RWPE1 (cell line): ENCODE measurements at regions not wholly inside any gene's neighbourhood (a gene's known extent, or its start where the extent isn't known, plus 50 kb on each side); places are given as distances from the start of the nearest gene placed in this dataset.
"Not testable (repeated sequence)": the region's sequence is repeated elsewhere in the genome, so short reads cannot be mapped to it uniquely, and the experiment has no call there.

Experiments
- CTCF ChIA-PET: fragments of 350-600 bp; sonication (Branson Sonifier 250); formaldehyde crosslinking; extraction: SDS; loops from one replicate; lab custom pipeline; 2021; lab: Yijun Ruan, JAX
- POLR2A ChIA-PET: fragments of 400-600 bp; formaldehyde crosslinking; extraction: SDS; loops from one replicate; lab custom pipeline; 2020; ENCODE audit warnings: antibody characterized with exemption; ENCODE audit not compliant: low non-redundant PET; lab: Yijun Ruan, JAX
- DNase-seq: peaks from one replicate; pipeline ENCODE4 v3.0.0; 2012; ENCODE audit warnings: low spot score
- H3K27ac ChIP-seq: fragments of 450-650 bp; 2 replicates; pipeline ENCODE4 v1.5.1; 2017
- TF ChIP-seq, protein P1 (sequence below): fragments of 450-650 bp; conservative IDR thresholded peaks from 2 replicates; pipeline ENCODE4 v1.5.1; 2017; ENCODE audit warnings: low read depth, mild to moderate bottlenecking

DNA sequence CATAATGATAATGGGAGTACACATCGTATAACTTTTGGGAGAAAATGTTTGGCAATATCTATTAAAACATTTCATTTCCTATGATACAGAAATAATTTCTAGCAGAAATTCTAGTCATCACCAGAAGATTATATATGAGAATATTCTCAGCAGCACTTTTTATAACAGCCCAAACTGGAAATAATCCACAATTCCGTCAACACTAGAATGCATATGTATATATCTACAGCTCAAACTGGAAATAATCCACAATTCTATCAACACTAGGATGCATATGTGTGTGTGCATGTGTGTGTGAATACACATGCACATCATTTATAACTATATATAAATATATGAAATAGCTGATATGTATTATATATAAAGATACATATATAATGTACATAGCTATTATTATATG, 408.0 kb upstream of the KLHL1 start:
- TF ChIP-seq, protein P1, sequence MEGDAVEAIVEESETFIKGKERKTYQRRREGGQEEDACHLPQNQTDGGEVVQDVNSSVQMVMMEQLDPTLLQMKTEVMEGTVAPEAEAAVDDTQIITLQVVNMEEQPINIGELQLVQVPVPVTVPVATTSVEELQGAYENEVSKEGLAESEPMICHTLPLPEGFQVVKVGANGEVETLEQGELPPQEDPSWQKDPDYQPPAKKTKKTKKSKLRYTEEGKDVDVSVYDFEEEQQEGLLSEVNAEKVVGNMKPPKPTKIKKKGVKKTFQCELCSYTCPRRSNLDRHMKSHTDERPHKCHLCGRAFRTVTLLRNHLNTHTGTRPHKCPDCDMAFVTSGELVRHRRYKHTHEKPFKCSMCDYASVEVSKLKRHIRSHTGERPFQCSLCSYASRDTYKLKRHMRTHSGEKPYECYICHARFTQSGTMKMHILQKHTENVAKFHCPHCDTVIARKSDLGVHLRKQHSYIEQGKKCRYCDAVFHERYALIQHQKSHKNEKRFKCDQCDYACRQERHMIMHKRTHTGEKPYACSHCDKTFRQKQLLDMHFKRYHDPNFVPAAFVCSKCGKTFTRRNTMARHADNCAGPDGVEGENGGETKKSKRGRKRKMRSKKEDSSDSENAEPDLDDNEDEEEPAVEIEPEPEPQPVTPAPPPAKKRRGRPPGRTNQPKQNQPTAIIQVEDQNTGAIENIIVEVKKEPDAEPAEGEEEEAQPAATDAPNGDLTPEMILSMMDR = no peak
- H3K27ac ChIP-seq = no peak overlapping the region
- POLR2A ChIA-PET = no interaction called here
- no peak for DNase-seq
- CTCF ChIA-PET = no interaction called here

DNA sequence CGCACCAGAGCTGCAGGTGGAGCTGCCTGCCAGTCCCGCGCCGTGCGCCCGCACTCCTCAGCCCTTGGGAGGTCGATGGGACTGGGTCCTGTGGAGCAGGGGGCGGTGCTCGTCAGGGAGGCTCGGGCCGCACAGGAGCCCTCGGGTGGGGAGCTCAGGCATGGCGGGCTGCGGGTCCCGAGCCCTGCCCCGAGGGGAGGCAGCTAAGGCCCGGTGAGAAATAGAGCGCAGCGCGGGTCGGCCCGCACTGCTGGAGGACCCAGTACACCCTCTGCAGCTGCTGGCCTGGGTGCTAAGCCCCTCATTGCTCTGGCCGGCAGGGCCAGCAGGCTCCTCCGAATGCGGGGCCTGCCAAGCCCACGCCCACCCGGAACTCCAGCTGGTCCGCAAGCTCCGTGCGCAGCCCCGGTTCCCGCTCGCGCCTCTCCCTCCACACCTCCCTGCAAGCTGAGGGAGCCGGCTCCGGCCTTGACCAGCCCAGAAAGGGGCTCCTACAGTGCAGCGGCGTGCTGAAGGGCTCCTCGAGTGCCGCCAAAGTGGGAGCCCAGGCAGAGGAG, 403.7 kb upstream of the KLHL1 start:
- H3K27ac ChIP-seq, CTCF ChIA-PET, POLR2A ChIA-PET, DNase-seq: not testable (repeated sequence)

DNA sequence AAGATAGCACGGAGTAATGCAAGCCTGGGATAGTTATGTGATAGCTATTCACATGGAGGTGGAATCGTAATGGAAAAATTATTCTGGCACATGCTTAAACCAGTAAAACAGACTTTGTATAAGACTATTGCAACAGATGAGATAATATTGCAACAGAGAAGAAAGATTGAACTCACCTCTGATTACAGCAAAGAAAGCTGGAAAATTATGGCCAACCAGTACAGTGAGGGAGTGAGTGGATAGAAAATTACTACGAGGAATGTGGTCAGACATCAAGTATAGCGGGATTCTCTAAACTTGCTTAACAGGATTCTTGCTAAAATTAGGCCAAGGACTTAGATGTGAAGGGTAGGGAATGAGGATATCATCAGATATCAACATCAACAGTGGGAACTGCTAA, 397.6 kb upstream of the KLHL1 start:
- TF ChIP-seq, protein P1 = no peak
- CTCF ChIA-PET = interaction anchor here (0.5 kb wide), 1 partner anchor 10 kb away, joined by 3 read pairs; no protein-coding TSS in a partner anchor
- H3K27ac ChIP-seq = no peak overlapping the region
- no peak for DNase-seq
- POLR2A ChIA-PET = no interaction called here

DNA sequence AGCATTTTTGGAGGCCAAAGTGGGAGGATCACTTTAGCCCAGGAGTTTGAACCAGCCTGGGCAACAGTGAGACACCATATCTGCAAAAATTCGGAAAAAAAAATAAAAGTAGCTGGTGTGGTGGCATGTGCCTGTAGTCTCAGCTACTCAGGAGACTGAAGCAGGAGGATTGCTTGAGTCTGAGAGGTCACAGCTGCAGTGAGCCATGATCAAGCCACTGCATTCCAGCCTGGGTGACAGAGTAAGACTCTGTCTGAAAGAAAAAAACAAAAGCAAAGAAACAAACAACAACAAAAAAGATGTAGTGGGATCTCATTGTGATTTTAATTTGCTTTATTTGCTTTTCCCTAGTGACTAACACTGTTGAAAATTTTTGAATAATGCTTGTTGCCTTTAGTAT, 394.7 kb upstream of the KLHL1 start:
- POLR2A ChIA-PET = no interaction called here
- H3K27ac ChIP-seq = no peak overlapping the region
- DNase-seq = no peak
- CTCF ChIA-PET = interaction anchor here (0.6 kb wide), 1 partner anchor 86 kb away, joined by 3 read pairs; no protein-coding TSS in a partner anchor
- TF ChIP-seq, protein P1 = no peak

DNA sequence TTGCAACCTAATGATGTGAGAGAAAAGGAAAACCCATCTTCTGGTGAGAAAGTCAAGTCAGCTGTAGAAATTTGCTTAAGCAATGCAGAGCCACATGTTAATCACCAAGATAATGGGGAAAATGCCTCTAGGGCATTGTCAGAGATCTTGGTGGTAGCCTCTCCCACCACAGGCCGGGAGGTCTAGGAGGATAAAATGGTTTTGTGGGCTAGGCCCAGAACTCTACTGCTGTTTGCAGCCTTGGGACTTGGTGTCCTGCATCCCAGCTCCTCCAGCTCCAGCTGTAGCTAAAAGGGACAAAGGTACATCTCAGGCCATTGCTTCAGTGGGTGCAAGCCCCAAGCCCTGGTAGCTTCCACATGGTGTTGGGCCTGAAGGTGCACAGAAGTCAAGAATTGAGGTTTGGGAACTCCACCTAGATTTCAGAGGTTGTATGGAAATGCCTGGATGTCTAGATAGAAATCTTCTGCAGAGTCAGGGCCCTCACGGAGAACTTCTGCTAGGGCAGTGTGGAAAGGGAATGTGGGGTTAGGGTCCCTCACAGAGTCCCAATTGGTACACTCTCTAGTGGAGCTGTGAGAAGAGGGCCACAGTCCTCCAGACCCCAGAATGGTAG, 382.2 kb upstream of the KLHL1 start:
- ChIA-PET POLR2A (no interaction called here), CTCF (no interaction called here)
- H3K27ac ChIP-seq = no peak overlapping the region
- DNase-seq = no peak
- TF ChIP-seq, protein P1 = no peak

DNA sequence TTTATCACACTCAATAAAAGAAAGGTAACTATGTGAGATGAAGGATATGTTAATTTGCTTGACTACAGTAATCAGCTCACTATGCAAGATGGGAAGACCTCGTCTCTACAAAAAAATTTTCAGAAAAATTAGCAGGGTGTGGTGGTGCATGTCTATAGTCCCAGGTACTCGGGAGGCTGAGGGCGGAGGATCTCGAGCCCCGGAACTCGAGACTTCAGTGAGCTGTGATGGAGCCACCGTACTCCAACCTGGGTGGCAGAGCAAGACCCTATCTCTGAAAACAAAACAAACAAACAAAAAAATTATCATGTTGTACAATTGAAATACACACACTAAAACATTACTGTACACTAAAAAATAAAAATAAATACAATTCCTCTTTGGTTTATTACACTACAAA, 376.7 kb upstream of the KLHL1 start:
- CTCF ChIA-PET = no interaction called here

More for the DNA sequence above, 376.7 kb upstream of the KLHL1 start:
- POLR2A ChIA-PET = no interaction called here
- H3K27ac ChIP-seq = no peak overlapping the region
- no peak for DNase-seq
- TF ChIP-seq, protein P1 = no peak
